ENCODE measurements at regions not wholly inside any gene's neighbourhood (a gene's known extent, or its start where the extent isn't known, plus 50 kb on each side); places are given as distances from the start of the nearest gene placed in this dataset.

DNA sequence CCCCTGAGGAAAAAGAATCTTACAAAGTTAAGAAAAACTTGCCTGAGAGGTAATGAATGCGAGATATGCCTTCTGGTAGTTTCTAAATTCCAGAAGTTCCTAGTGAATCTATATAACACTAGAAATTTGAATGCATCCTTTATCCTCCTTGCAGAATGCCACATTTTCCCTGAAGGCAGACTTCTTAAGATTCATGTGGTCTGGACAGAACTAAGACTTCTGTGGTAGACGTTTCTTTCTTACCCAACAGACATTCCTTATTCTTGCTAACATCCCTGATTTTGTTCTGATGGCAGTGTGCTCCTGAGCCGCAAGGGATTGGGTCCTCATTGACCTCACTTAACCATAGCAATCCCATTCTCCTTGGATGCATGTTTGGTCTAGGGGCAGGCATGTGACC is 121.3 kb upstream of the PAPPA2 start:
- TF ChIP-seq USF1 (IDR thresholded peaks at IDR 0.05) (no peak), YY1 (IDR thresholded peaks at IDR 0.05; ENCODE audit: low read depth) (no peak), NFIC (IDR thresholded peaks at IDR 0.05) (no peak), CREB1 (IDR thresholded peaks at IDR 0.05; ENCODE audit: low read depth) (no peak)

GRCh38 chr1:176338877-176339276 is 124.1 kb upstream of the PAPPA2 start:
- TF ChIP-seq ZBTB7A (IDR thresholded peaks at IDR 0.05; ENCODE audit: low read depth) (no peak), TCF12 (IDR thresholded peaks at IDR 0.05; ENCODE audit: low read depth) (no peak), EP300 (IDR thresholded peaks at IDR 0.05; ENCODE audit: borderline replicate concordance) (no peak), MAX (IDR thresholded peaks at IDR 0.05) (no peak), CREB1 (IDR thresholded peaks at IDR 0.05; ENCODE audit: low read depth) (no peak), EGR1 (IDR thresholded peaks at IDR 0.05) (no peak), RAD21 (IDR thresholded peaks at IDR 0.05; ENCODE audit: low read depth) (no peak), FOXM1 (IDR thresholded peaks at IDR 0.05; ENCODE audit: borderline replicate concordance, low read depth) (no peak), USF1 (IDR thresholded peaks at IDR 0.05) (no peak), TEAD4 (IDR thresholded peaks at IDR 0.05) (no peak), NFIC (IDR thresholded peaks at IDR 0.05) (no peak), CEBPB (IDR thresholded peaks at IDR 0.05) (no peak), TAF1 (IDR thresholded peaks at IDR 0.05; ENCODE audit: low read depth) (no peak), YY1 (IDR thresholded peaks at IDR 0.05; ENCODE audit: low read depth) (no peak)
- TF ChIP-seq, protein P1, sequence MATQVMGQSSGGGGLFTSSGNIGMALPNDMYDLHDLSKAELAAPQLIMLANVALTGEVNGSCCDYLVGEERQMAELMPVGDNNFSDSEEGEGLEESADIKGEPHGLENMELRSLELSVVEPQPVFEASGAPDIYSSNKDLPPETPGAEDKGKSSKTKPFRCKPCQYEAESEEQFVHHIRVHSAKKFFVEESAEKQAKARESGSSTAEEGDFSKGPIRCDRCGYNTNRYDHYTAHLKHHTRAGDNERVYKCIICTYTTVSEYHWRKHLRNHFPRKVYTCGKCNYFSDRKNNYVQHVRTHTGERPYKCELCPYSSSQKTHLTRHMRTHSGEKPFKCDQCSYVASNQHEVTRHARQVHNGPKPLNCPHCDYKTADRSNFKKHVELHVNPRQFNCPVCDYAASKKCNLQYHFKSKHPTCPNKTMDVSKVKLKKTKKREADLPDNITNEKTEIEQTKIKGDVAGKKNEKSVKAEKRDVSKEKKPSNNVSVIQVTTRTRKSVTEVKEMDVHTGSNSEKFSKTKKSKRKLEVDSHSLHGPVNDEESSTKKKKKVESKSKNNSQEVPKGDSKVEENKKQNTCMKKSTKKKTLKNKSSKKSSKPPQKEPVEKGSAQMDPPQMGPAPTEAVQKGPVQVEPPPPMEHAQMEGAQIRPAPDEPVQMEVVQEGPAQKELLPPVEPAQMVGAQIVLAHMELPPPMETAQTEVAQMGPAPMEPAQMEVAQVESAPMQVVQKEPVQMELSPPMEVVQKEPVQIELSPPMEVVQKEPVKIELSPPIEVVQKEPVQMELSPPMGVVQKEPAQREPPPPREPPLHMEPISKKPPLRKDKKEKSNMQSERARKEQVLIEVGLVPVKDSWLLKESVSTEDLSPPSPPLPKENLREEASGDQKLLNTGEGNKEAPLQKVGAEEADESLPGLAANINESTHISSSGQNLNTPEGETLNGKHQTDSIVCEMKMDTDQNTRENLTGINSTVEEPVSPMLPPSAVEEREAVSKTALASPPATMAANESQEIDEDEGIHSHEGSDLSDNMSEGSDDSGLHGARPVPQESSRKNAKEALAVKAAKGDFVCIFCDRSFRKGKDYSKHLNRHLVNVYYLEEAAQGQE (IDR thresholded peaks at IDR 0.05; ENCODE audit: low read depth) = no peak

GRCh38 chr1:176330782-176331181 is 123.7 kb upstream of the COP1 start:
- no peak for TF ChIP-seq TAF1 (IDR thresholded peaks at IDR 0.05; ENCODE audit: low read depth)
- TF ChIP-seq ZBTB7A (IDR thresholded peaks at IDR 0.05; ENCODE audit: low read depth) = no peak
- no peak for TF ChIP-seq CREB1 (IDR thresholded peaks at IDR 0.05; ENCODE audit: low read depth)
- no peak for TF ChIP-seq FOXM1 (IDR thresholded peaks at IDR 0.05; ENCODE audit: borderline replicate concordance, low read depth)
- TF ChIP-seq YY1 (IDR thresholded peaks at IDR 0.05; ENCODE audit: low read depth) = no peak
- no peak for TF ChIP-seq CEBPB (IDR thresholded peaks at IDR 0.05)
- TF ChIP-seq TEAD4 (IDR thresholded peaks at IDR 0.05) = no peak
- TF ChIP-seq EGR1 (IDR thresholded peaks at IDR 0.05) = no peak
- TF ChIP-seq, protein P1 (IDR thresholded peaks at IDR 0.05; ENCODE audit: low read depth) = no peak
- no peak for TF ChIP-seq USF1 (IDR thresholded peaks at IDR 0.05)
- TF ChIP-seq EP300 (IDR thresholded peaks at IDR 0.05; ENCODE audit: borderline replicate concordance) = no peak
- no peak for TF ChIP-seq MAX (IDR thresholded peaks at IDR 0.05)
- TF ChIP-seq NFIC (IDR thresholded peaks at IDR 0.05) = no peak
- TF ChIP-seq RAD21 (IDR thresholded peaks at IDR 0.05; ENCODE audit: low read depth) = no peak
- no peak for TF ChIP-seq TCF12 (IDR thresholded peaks at IDR 0.05; ENCODE audit: low read depth)

GRCh38 chr1:176325664-176326063 is 118.6 kb upstream of the COP1 start:
- no peak for TF ChIP-seq CEBPB (IDR thresholded peaks at IDR 0.05)
- TF ChIP-seq CREB1 (IDR thresholded peaks at IDR 0.05; ENCODE audit: low read depth) = no peak

DNA sequence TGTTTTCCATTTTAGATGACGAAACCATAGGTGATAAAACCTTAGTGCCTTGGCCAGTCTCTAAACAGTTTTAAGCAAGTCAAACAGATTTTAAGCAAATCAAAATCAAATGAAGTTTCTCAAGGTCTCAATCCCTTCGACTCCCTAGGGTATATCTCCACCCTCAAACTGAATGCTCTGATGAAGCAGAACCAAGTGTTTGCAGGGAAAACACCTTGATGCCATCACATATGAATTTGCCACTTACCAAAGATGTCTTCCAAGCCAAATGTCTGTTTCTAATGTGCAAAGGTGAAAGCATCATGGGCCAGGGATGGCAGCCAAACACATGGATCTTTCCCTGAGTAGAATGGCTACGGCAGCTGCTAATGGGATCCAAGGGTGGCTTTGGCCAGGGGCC is 116.4 kb upstream of the COP1 start:
- no peak for TF ChIP-seq NFIC (IDR thresholded peaks at IDR 0.05)
- TF ChIP-seq, protein P1 (IDR thresholded peaks at IDR 0.05; ENCODE audit: low read depth) = no peak
- TF ChIP-seq FOXM1 (IDR thresholded peaks at IDR 0.05; ENCODE audit: borderline replicate concordance, low read depth) = no peak
- no peak for TF ChIP-seq ZBTB7A (IDR thresholded peaks at IDR 0.05; ENCODE audit: low read depth)
- no peak for TF ChIP-seq CREB1 (IDR thresholded peaks at IDR 0.05; ENCODE audit: low read depth)
- no peak for TF ChIP-seq TCF12 (IDR thresholded peaks at IDR 0.05; ENCODE audit: low read depth)
- TF ChIP-seq EGR1 (IDR thresholded peaks at IDR 0.05) = no peak
- TF ChIP-seq MAX (IDR thresholded peaks at IDR 0.05) = no peak
- TF ChIP-seq YY1 (IDR thresholded peaks at IDR 0.05; ENCODE audit: low read depth) = no peak
- no peak for TF ChIP-seq USF1 (IDR thresholded peaks at IDR 0.05)
- TF ChIP-seq CEBPB (IDR thresholded peaks at IDR 0.05) = no peak
- no peak for TF ChIP-seq EP300 (IDR thresholded peaks at IDR 0.05; ENCODE audit: borderline replicate concordance)
- no peak for TF ChIP-seq TAF1 (IDR thresholded peaks at IDR 0.05; ENCODE audit: low read depth)
- no peak for TF ChIP-seq TEAD4 (IDR thresholded peaks at IDR 0.05)
- no peak for TF ChIP-seq RAD21 (IDR thresholded peaks at IDR 0.05; ENCODE audit: low read depth)

All from Ishikawa (cell line).